ENCODE measurements at regions not wholly inside any gene's neighbourhood (a gene's known extent, or its start where the extent isn't known, plus 50 kb on each side); places are given as distances from the start of the nearest gene placed in this dataset.

GRCh38 chr4:128347930-128348660 is 60.5 kb upstream of the PGRMC2 start:
- TF ChIP-seq POLR2A (IDR thresholded peaks at IDR 0.05) (no peak), POLR2AphosphoS5 (IDR thresholded peaks at IDR 0.05) (no peak), CTCF (IDR thresholded peaks at IDR 0.05 in 8 of 11, conservative IDR thresholded peaks at IDR 0.05 in 3 of 11) (no peak)
